Transverse colon (tissue), 4 donors: ENCODE measurements at regions not wholly inside any gene's neighbourhood (a gene's known extent, or its start where the extent isn't known, plus 50 kb on each side); places are given as distances from the start of the nearest gene placed in this dataset.
A peak's percentile ranks its signal among the peaks of the same experiment; 100 is the strongest.

Experiments used
- CTCF ChIP-seq, 5 experiments: fragments of 200-600 bp in 3 of 5; fragments of 450-650 bp in 2 of 5; sonication (generic) in 3 of 5; IDR thresholded peaks; 1 replicate in 2 of 5; 2 replicates in 3 of 5; pipeline ENCODE4 v1.5.1; 2016 to 2017; ENCODE audit warnings: antibody characterized with exemption in 5 of 5, inconsistent platforms in 3 of 5, mild to moderate bottlenecking in 2 of 5, moderate library complexity in 1 of 5
- POLR2A ChIP-seq: fragments of 450-650 bp; IDR thresholded peaks from one replicate; pipeline ENCODE4 v1.6.1; 2016; ENCODE audit warnings: antibody characterized with exemption, mild to moderate bottlenecking, moderate library complexity
- POLR2AphosphoS5 ChIP-seq, 3 donors: sonication (generic); formaldehyde crosslinking; IDR thresholded peaks; one replicate each; pipeline ENCODE4 v1.6.1; 2016; ENCODE audit warnings: antibody characterized with exemption in 3 of 3

- TF ChIP-seq CTCF (IDR thresholded peaks at IDR 0.05): no peak
- TF ChIP-seq POLR2A: no peak
- TF ChIP-seq POLR2AphosphoS5 (IDR thresholded peaks at IDR 0.05): peak in 1 of 3 donors; percentile 24
Measured at GRCh38 chr6:22113026-22113766, 183.6 kb downstream of the PRL start.
